HCT116 (cell line): ENCODE measurements at regions not wholly inside any gene's neighbourhood (a gene's known extent, or its start where the extent isn't known, plus 50 kb on each side); places are given as distances from the start of the nearest gene placed in this dataset.

Experiments
- ATAC-seq: fragments of 200-7000 bp; cut with Tn5 transposase; 2 replicates; pipeline ENCODE4 v1.9.1; 2020; ENCODE audit warnings: mild to moderate bottlenecking, moderate library complexity
- BruUV-seq: library from RNA; stranded (reverse); fragments of 400-500 nt; replicated peaks from 2 replicates; lab custom pipeline; 2021; lab: Mats Ljungman, UMichigan
- CTCF ChIA-PET: fragments of 300-600 bp; sonication (Branson Sonifier 250); formaldehyde crosslinking; loops from one replicate; lab custom pipeline; 2021; ENCODE audit warnings: antibody characterized with exemption; lab: Charles Lee
- POLR2A ChIA-PET: fragments of 300-600, 350-600 bp; sonication (Branson Sonifier 250); formaldehyde crosslinking; loops from one replicate; lab custom pipeline; 2021; ENCODE audit warnings: antibody characterized with exemption; lab: Charles Lee
- RAD21 ChIA-PET, 2 experiments: fragments of 300-600 bp; sonication (Branson Sonifier 250); formaldehyde crosslinking; loops; one replicate each; lab custom pipeline; 2023; ENCODE audit warnings: low total read pairs in 2 of 2; ENCODE audit not compliant: uncharacterized antibody in 2 of 2, unreplicated experiment in 2 of 2, low non-redundant PET in 1 of 2; lab: Charles Lee
- DNase-seq: peaks from one replicate; pipeline ENCODE4 v3.0.0-alpha.2; 2010; ENCODE audit warnings: low read depth, low spot score
- H2AFZ ChIP-seq: fragments of 200-600 bp; shearing (Covaris generic), sonication (generic); 2 replicates; pipeline ENCODE4 v1.6.1; 2017; ENCODE audit warnings: low read depth, mixed run types, mixed read lengths, antibody characterized with exemption, low read length; ENCODE audit not compliant: poor library complexity, severe bottlenecking
- H3K27ac ChIP-seq: 2 replicates; pipeline ENCODE4 v1.5.1; 2012; ENCODE audit warnings: low read depth, low read length
- H3K27me3 ChIP-seq: fragments of 200-600 bp; sonication (generic); 2 replicates; pipeline ENCODE4 v1.6.1; 2016; ENCODE audit warnings: mixed run types, low read length, mixed read lengths; ENCODE audit not compliant: insufficient read depth
- H3K36me3 ChIP-seq, 2 experiments: fragments of 200-500 bp in 1 of 2; fragments of 200-600 bp in 1 of 2; sonication (Bioruptor generic) in 1 of 2; sonication (generic) in 1 of 2; 2 replicates each; pipeline versions ENCODE4 v1.5.1 to v1.6.1; 2014 to 2016; ENCODE audit warnings: low read length in 2 of 2, inconsistent platforms in 1 of 2, mixed read lengths in 1 of 2, mixed run types in 1 of 2; ENCODE audit not compliant: insufficient read depth in 2 of 2, control insufficient read depth in 1 of 2
- H3K4me1 ChIP-seq, 2 experiments: fragments of 200-600 bp in 1 of 2; sonication (generic) in 1 of 2; 2 replicates each; pipeline versions ENCODE4 v1.5.1 to v1.6.1; 2012 to 2017; ENCODE audit warnings: low read length in 2 of 2, inconsistent platforms in 1 of 2, mild to moderate bottlenecking in 1 of 2, mixed read lengths in 1 of 2, mixed run types in 1 of 2, moderate library complexity in 1 of 2; ENCODE audit not compliant: insufficient read depth in 2 of 2, control insufficient read depth in 1 of 2
- H3K4me2 ChIP-seq: fragments of 200-600 bp; sonication (generic); 2 replicates; pipeline ENCODE4 v1.6.1; 2017; ENCODE audit warnings: mixed run types, low read length, mixed read lengths
- H3K4me3 ChIP-seq, 2 experiments: fragments of 200-600 bp in 1 of 2; sonication (generic) in 1 of 2; replicated peaks in 1 of 2; 2 replicates each; pipeline ENCODE4 v1.5.1; 2011 to 2016; ENCODE audit warnings: low read length in 2 of 2, control low read depth in 1 of 2, low read depth in 1 of 2, mild to moderate bottlenecking in 1 of 2, mixed read lengths in 1 of 2, mixed run types in 1 of 2
- H3K79me2 ChIP-seq: fragments of 200-600 bp; sonication (generic); 2 replicates; pipeline ENCODE4 v1.6.1; 2017; ENCODE audit warnings: mild to moderate bottlenecking, mixed run types, low read length, moderate library complexity, mixed read lengths; ENCODE audit not compliant: insufficient read depth
- H3K9ac ChIP-seq: fragments of 200-600 bp; sonication (generic); 2 replicates; pipeline ENCODE4 v1.6.1; 2016; ENCODE audit warnings: low read length, mixed read lengths
- H3K9me2 ChIP-seq: fragments of 200-600 bp; sonication (generic), shearing (Covaris generic); 2 replicates; pipeline ENCODE4 v1.6.1; 2017; ENCODE audit warnings: mixed run types, mild to moderate bottlenecking, moderate library complexity; ENCODE audit not compliant: insufficient read depth
- H3K9me3 ChIP-seq, 2 experiments: fragments of 200-500 bp in 1 of 2; fragments of 200-600 bp in 1 of 2; sonication (Bioruptor generic) in 1 of 2; sonication (generic) in 1 of 2; 2 replicates each; pipeline ENCODE4 v1.6.1; 2014 to 2017; ENCODE audit warnings: low read length in 2 of 2, mixed read lengths in 2 of 2, inconsistent platforms in 1 of 2, low read depth in 1 of 2, mild to moderate bottlenecking in 1 of 2, mixed run types in 1 of 2, moderate library complexity in 1 of 2; ENCODE audit not compliant: control insufficient read depth in 1 of 2, insufficient read depth in 1 of 2
- H4K20me1 ChIP-seq: fragments of 200-600 bp; sonication (generic), shearing (Covaris generic); 2 replicates; pipeline ENCODE4 v1.6.1; 2017; ENCODE audit warnings: mixed run types, mild to moderate bottlenecking, moderate library complexity; ENCODE audit not compliant: insufficient read depth
- CEBPB ChIP-seq: IDR thresholded peaks from 2 replicates; pipeline ENCODE4 v1.6.1; 2012; ENCODE audit warnings: low read depth
- CTCF ChIP-seq, 3 experiments: fragments of 200-600 bp in 1 of 3; sonication (generic) in 1 of 3; IDR thresholded peaks in 2 of 3; conservative IDR thresholded peaks in 1 of 3; 2 replicates each; pipeline ENCODE4 v1.5.1; 2012 to 2017; ENCODE audit warnings: low read depth in 2 of 3, low read length in 2 of 3, antibody characterized with exemption in 1 of 3, borderline replicate concordance in 1 of 3, control low read depth in 1 of 3, mild to moderate bottlenecking in 1 of 3, mixed read lengths in 1 of 3, mixed run types in 1 of 3, moderate library complexity in 1 of 3; ENCODE audit not compliant: insufficient read depth in 1 of 3
- EGR1 ChIP-seq: IDR thresholded peaks from 2 replicates; pipeline ENCODE4 v1.6.1; 2012; ENCODE audit warnings: low read depth
- ELF1 ChIP-seq: IDR thresholded peaks from 2 replicates; pipeline ENCODE4 v1.6.1; 2012; ENCODE audit warnings: low read depth, borderline replicate concordance
- EZH2 ChIP-seq: fragments of 200-600 bp; sonication (generic); IDR thresholded peaks from 2 replicates; pipeline ENCODE4 v1.6.1; 2017; ENCODE audit warnings: antibody characterized with exemption, mixed run types
- JUND ChIP-seq: IDR thresholded peaks from 2 replicates; pipeline ENCODE4 v1.6.1; 2012
- POLR2A ChIP-seq: IDR thresholded peaks from 2 replicates; pipeline ENCODE4 v1.7.0; 2011; ENCODE audit warnings: borderline replicate concordance; ENCODE audit not compliant: insufficient read depth, insufficient read length; ENCODE audit errors: extremely low read depth
- POLR2AphosphoS5 ChIP-seq: IDR thresholded peaks from 2 replicates; pipeline ENCODE4 v1.6.1; 2011; ENCODE audit warnings: mild to moderate bottlenecking, low read depth, low read length, moderate library complexity
- RAD21 ChIP-seq: IDR thresholded peaks from 2 replicates; pipeline ENCODE4 v1.6.1; 2012; ENCODE audit warnings: low read depth, mild to moderate bottlenecking
- SP1 ChIP-seq: IDR thresholded peaks from 2 replicates; pipeline ENCODE4 v1.6.1; 2012; ENCODE audit warnings: low read depth
- TCF7L2 ChIP-seq: IDR thresholded peaks from 2 replicates; pipeline ENCODE4 v1.7.0; 2011; ENCODE audit warnings: borderline replicate concordance, inconsistent platforms; ENCODE audit not compliant: insufficient read depth, insufficient read length; ENCODE audit errors: extremely low read depth
- ZNF274 ChIP-seq: fragments of 200-500 bp; sonication (Bioruptor generic); IDR thresholded peaks from 2 replicates; pipeline ENCODE4 v1.6.1; 2014; ENCODE audit warnings: mild to moderate bottlenecking, low read depth, low read length, inconsistent platforms
- intact Hi-C: fragments of 100-400 bp; cut with micrococcal nuclease; formaldehyde crosslinking; loops from 2 replicates; pipeline ENCODE4 v1.10.0; 2022

- TF ChIP-seq SP1 (no peak), ZNF274 (no peak), TCF7L2 (no peak), POLR2A (no peak), RAD21 (no peak)
Measured at GRCh38 chr20:7459083-7459482, 481.2 kb downstream of the HAO1 start (continued).

- peaks cover 0 to 14% of the 10 kb centered on the region in 2 experiments; a peak in 2 of 4 replicates for H3K9me3 ChIP-seq
- H3K9me2 ChIP-seq: no peaks in the 10 kb centered on the region
- no peak overlapping the region for H2AFZ ChIP-seq
- H4K20me1 ChIP-seq: no peaks in the 10 kb centered on the region
- intact Hi-C loops: no loop called here
- no peaks in the 10 kb centered on the region for H3K79me2 ChIP-seq
- no peak overlapping the region for H3K4me3 ChIP-seq
- CTCF ChIA-PET: no interaction called here
- ATAC-seq: no peak
- RAD21 ChIA-PET: no interaction called here
- no peaks in the 10 kb centered on the region for H3K4me1 ChIP-seq
- no peaks in the 10 kb centered on the region for H3K27me3 ChIP-seq
- TF ChIP-seq CEBPB: no peak
- no peak for TF ChIP-seq JUND
- TF ChIP-seq EGR1: no peak
- TF ChIP-seq POLR2AphosphoS5: no peak
- no peak for TF ChIP-seq SP1
- no peak for TF ChIP-seq ELF1
- no peak for TF ChIP-seq CTCF (IDR thresholded peaks at IDR 0.05 in 2 of 3, conservative IDR thresholded peaks at IDR 0.05 in 1 of 3; ENCODE audit: borderline replicate concordance in 1 of 3, insufficient read depth in 1 of 3, low read depth in 2 of 3, low read length in 2 of 3)
- TF ChIP-seq EZH2: no peak
- TF ChIP-seq, all 23 proteins: peak for 0
- no TSS peak for BruUV-seq
- no peak overlapping the region for H3K27ac ChIP-seq
- no peaks in the 10 kb centered on the region for H3K36me3 ChIP-seq
- no peak overlapping the region for H3K4me2 ChIP-seq
- POLR2A ChIA-PET: no interaction called here
- no peak overlapping the region for H3K9ac ChIP-seq
- no peak for DNase-seq
Measured at GRCh38 chr20:7463290-7463689, 477.0 kb downstream of the HAO1 start.
